SK-N-SH (cell line): ENCODE measurements at regions not wholly inside any gene's neighbourhood (a gene's known extent, or its start where the extent isn't known, plus 50 kb on each side); places are given as distances from the start of the nearest gene placed in this dataset.

Experiments used
- CTCF ChIA-PET: fragments of 300-600, 350-600 bp; formaldehyde crosslinking; extraction: SDS; loops from one replicate; lab custom pipeline; 2021; lab: Yijun Ruan, JAX
- POLR2A ChIA-PET: fragments of 350-600 bp; sonication (Branson Sonifier 250); formaldehyde crosslinking; extraction: SDS; loops from one replicate; lab custom pipeline; 2020; ENCODE audit warnings: antibody characterized with exemption, inconsistent platforms; lab: Yijun Ruan, JAX
- DNase-seq: peaks from one replicate; pipeline ENCODE4 v3.0.0; 2012
- H2AFZ ChIP-seq: fragments of 200-600 bp; sonication (generic); 2 replicates; pipeline ENCODE4 v1.8.1; 2016; ENCODE audit warnings: antibody characterized with exemption, mild to moderate bottlenecking, low read depth
- H3F3A ChIP-seq: fragments of 200-600 bp; sonication (generic); replicated peaks from 2 replicates; pipeline ENCODE3; 2016; ENCODE audit warnings: antibody characterized with exemption, mild to moderate bottlenecking; ENCODE audit not compliant: insufficient read depth
- H3K27ac ChIP-seq, 2 experiments: fragments of 200-500 bp in 1 of 2; fragments of 200-600 bp in 1 of 2; sonication (Bioruptor generic) in 1 of 2; sonication (generic), shearing (Covaris generic) in 1 of 2; 2 replicates each; pipeline versions ENCODE4 v1.5.1 to v1.6.1; 2014 to 2016; ENCODE audit warnings: low read depth in 2 of 2, inconsistent platforms in 1 of 2, low read length in 1 of 2, mild to moderate bottlenecking in 1 of 2, mixed read lengths in 1 of 2
- H3K27me3 ChIP-seq: fragments of 200-600 bp; sonication (generic), shearing (Covaris generic); 2 replicates; pipeline ENCODE4 v1.6.1; 2016; ENCODE audit warnings: mixed run types; ENCODE audit not compliant: insufficient read depth
- H3K36me3 ChIP-seq, 2 experiments: fragments of 200-500 bp in 1 of 2; fragments of 200-600 bp in 1 of 2; sonication (Bioruptor generic) in 1 of 2; sonication (generic) in 1 of 2; replicated peaks in 1 of 2; 2 replicates each; pipeline versions ENCODE3 to v1.5.1; 2014 to 2016; ENCODE audit warnings: low read length in 1 of 2, mild to moderate bottlenecking in 1 of 2; ENCODE audit not compliant: insufficient read depth in 2 of 2, control insufficient read depth in 1 of 2
- H3K4me1 ChIP-seq, 2 experiments: fragments of 200-500 bp in 1 of 2; fragments of 200-600 bp in 1 of 2; sonication (Bioruptor generic) in 1 of 2; sonication (generic), shearing (Covaris generic) in 1 of 2; 2 replicates each; pipeline versions ENCODE4 v1.5.1 to v1.6.1; 2014 to 2016; ENCODE audit warnings: low read depth in 1 of 2, low read length in 1 of 2, mixed run types in 1 of 2; ENCODE audit not compliant: insufficient read depth in 2 of 2, control insufficient read depth in 1 of 2
- H3K4me2 ChIP-seq: fragments of 200-600 bp; sonication (generic), shearing (Covaris generic); 2 replicates; pipeline ENCODE4 v1.6.1; 2017; ENCODE audit warnings: mixed run types
- H3K4me3 ChIP-seq, 2 experiments: fragments of 200-500 bp in 1 of 2; fragments of 200-600 bp in 1 of 2; sonication (Bioruptor generic) in 1 of 2; sonication (generic), shearing (Covaris generic) in 1 of 2; 2 replicates each; pipeline versions ENCODE4 v1.5.1 to v1.8.1; 2014 to 2016; ENCODE audit warnings: low read depth in 2 of 2, inconsistent platforms in 1 of 2, low read length in 1 of 2, mild to moderate bottlenecking in 1 of 2, mixed read lengths in 1 of 2, moderate library complexity in 1 of 2
- H3K79me2 ChIP-seq: fragments of 200-600 bp; sonication (generic); 2 replicates; pipeline ENCODE4 v1.8.1; 2017; ENCODE audit warnings: mild to moderate bottlenecking; ENCODE audit not compliant: insufficient read depth
- H3K9ac ChIP-seq: fragments of 200-600 bp; sonication (generic); 2 replicates; pipeline ENCODE4 v1.6.1; 2017; ENCODE audit warnings: mixed run types
- H3K9me2 ChIP-seq: fragments of 200-600 bp; sonication (generic); 2 replicates; pipeline ENCODE4 v1.6.1; 2017; ENCODE audit warnings: mixed run types
- H3K9me3 ChIP-seq: fragments of 200-600 bp; sonication (generic); 2 replicates; pipeline ENCODE4 v1.6.1; 2017; ENCODE audit warnings: mixed run types, mild to moderate bottlenecking, moderate library complexity
- H4K20me1 ChIP-seq: fragments of 200-600 bp; sonication (generic); 2 replicates; pipeline ENCODE4 v1.6.1; 2017; ENCODE audit warnings: mild to moderate bottlenecking, mixed run types; ENCODE audit not compliant: insufficient read depth
- EP300 ChIP-seq, 2 experiments: IDR thresholded peaks; 2 replicates each; pipeline versions ENCODE4 v1.4.0 to v1.6.1; 2012; ENCODE audit warnings: borderline replicate concordance in 1 of 2, low read depth in 1 of 2, low read length in 1 of 2
- EZH2phosphoT487 ChIP-seq: fragments of 200-600 bp; sonication (generic); IDR thresholded peaks from 2 replicates; pipeline ENCODE4 v1.6.1; 2017; ENCODE audit warnings: low read depth, mixed run types, mild to moderate bottlenecking, antibody characterized with exemption, moderate library complexity, borderline replicate concordance
- FOXM1 ChIP-seq: IDR thresholded peaks from 2 replicates; pipeline ENCODE4 v1.4.0; 2012; ENCODE audit warnings: low read depth, mild to moderate bottlenecking
- GATA2 ChIP-seq: sonication (generic); formaldehyde crosslinking; IDR thresholded peaks from 2 replicates; pipeline ENCODE4 v1.5.0; 2020; ENCODE audit warnings: mild to moderate bottlenecking, missing genetic modification reagents
- MAX ChIP-seq: IDR thresholded peaks from 2 replicates; pipeline ENCODE4 v1.4.0; 2012; ENCODE audit warnings: low read depth
- MEF2A ChIP-seq: IDR thresholded peaks from 2 replicates; pipeline ENCODE4 v1.4.0; 2012; ENCODE audit warnings: low read depth, borderline replicate concordance
- NRF1 ChIP-seq: IDR thresholded peaks from 2 replicates; pipeline ENCODE4 v1.6.1; 2012; ENCODE audit warnings: low read depth, mild to moderate bottlenecking, low read length
- POLR2AphosphoS5 ChIP-seq: IDR thresholded peaks from 2 replicates; pipeline ENCODE4 v1.6.1; 2012; ENCODE audit warnings: low read depth, low read length
- RFX5 ChIP-seq: IDR thresholded peaks from 2 replicates; pipeline ENCODE4 v1.6.1; 2012; ENCODE audit warnings: mild to moderate bottlenecking, improper control_type of control experiment, low read length
- RXRA ChIP-seq: IDR thresholded peaks from 2 replicates; pipeline ENCODE4 v1.4.0; 2012; ENCODE audit warnings: low read depth, mild to moderate bottlenecking, borderline replicate concordance
- SIN3A ChIP-seq: IDR thresholded peaks from 2 replicates; pipeline ENCODE4 v1.6.1; 2012; ENCODE audit warnings: low read depth, mild to moderate bottlenecking, low read length, moderate library complexity, borderline replicate concordance
- SMC3 ChIP-seq: IDR thresholded peaks from 2 replicates; pipeline ENCODE4 v1.6.1; 2012; ENCODE audit warnings: low read depth, low read length, improper control_type of control experiment
- ZBTB33 ChIP-seq: IDR thresholded peaks from 2 replicates; pipeline ENCODE4 v1.4.0; 2012; ENCODE audit warnings: low read depth, borderline replicate concordance
- WGBS: methylation state at CpG from one replicate; pipeline ENCODE4 v1.1.6; 2017; ENCODE audit warnings: low lambda C conversion rate; 5-methylcytosine and 5-hydroxymethylcytosine counted together
- TF ChIP-seq, protein P1 (sequence below): fragments of 150-350 bp; IDR thresholded peaks from 2 replicates; pipeline ENCODE4 v1.6.1; 2016; ENCODE audit warnings: mild to moderate bottlenecking, low read depth, low read length

DNA sequence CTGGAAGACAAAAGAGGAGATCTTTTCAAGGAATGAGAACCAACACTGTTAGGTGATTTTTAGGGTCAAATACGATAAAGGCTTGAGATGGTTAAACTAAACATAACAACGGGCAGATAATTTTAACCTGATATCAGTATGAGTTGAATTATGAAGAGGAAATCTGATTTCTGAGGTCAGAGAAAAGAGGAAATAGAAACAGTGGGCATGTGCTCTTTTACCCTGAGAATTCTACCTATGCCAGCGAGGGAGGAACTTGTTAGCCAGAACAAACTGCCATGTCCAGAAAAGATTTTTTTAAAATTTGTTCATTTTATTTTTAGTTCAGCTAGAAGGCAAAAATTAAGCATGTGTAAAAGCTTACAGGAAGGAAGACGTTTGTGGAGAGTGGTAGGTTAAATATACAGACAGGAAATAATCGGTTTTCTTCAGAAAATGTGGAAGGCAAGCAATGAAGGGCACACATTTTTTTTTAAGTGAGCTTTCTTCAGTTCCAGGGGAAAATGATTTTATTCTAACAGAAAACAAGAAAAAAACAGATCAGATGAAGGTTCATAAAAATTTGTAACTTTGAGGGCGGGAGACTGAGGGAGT, 1745.3 kb downstream of the MRPL39 start:
- no peaks in the 10 kb centered on the region for H3K9me2 ChIP-seq
- H3K4me2 ChIP-seq: no peak overlapping the region
- no peaks in the 10 kb centered on the region for H3F3A ChIP-seq
- no peaks in the 10 kb centered on the region for H3K4me1 ChIP-seq
- TF ChIP-seq EZH2phosphoT487 (no peak), ZBTB33 (no peak)
- H3K9ac ChIP-seq: no peak overlapping the region
- H3K79me2 ChIP-seq: no peaks in the 10 kb centered on the region
- no peak for DNase-seq
- no peaks in the 10 kb centered on the region for H3K36me3 ChIP-seq
- WGBS: 44% methylated on average over 6 of the region's 6 CpGs
- H2AFZ ChIP-seq: 0 out of 2 replicates have a peak overlapping the region, but pooled peaks have one; percentile 29
- no peaks in the 10 kb centered on the region for H4K20me1 ChIP-seq
- no peak overlapping the region for H3K27ac ChIP-seq
- H3K9me3 ChIP-seq: no peaks in the 10 kb centered on the region
- CTCF ChIA-PET: interaction anchor here (1.4 kb wide), 1 partner anchor 9 kb away, joined by 7 read pairs; no protein-coding TSS in a partner anchor
- POLR2A ChIA-PET: no interaction called here
- H3K27me3 ChIP-seq: no peaks in the 10 kb centered on the region
- no peak overlapping the region for H3K4me3 ChIP-seq

DNA sequence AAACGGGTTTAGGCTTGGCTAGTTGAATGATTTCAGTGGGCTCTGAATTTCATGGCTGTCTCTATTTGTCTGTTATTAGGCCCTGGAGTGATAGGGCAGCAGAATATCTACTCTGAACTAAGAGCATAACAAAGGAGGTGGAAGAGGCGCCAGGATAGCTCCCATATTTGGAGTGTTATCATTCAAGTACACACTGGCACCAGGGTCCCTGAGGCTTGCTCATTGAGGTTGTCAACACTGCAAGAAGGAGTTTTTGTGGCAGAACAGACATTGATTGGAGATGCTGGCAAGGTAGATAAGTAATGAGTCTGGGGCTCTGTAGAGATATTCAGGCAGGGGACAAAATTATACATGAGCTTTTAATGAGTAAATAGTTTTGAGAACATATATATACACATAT, 1748.4 kb downstream of the MRPL39 start:
- Histone ChIP-seq H3K36me3 (no peaks in the 10 kb centered on the region), H3K27me3 (no peaks in the 10 kb centered on the region), H3K4me1 (no peaks in the 10 kb centered on the region)
- CTCF ChIA-PET: no interaction called here
- TF ChIP-seq MEF2A: no peak
- no peak for TF ChIP-seq SMC3
- no peak for TF ChIP-seq EP300 (IDR thresholded peaks at IDR 0.05; ENCODE audit: borderline replicate concordance in 1 of 2, low read depth in 1 of 2, low read length in 1 of 2)
- no peak for TF ChIP-seq GATA2 (CRISPR knock-in tag)
- TF ChIP-seq NRF1: no peak
- TF ChIP-seq RFX5: no peak
- TF ChIP-seq, protein P1, sequence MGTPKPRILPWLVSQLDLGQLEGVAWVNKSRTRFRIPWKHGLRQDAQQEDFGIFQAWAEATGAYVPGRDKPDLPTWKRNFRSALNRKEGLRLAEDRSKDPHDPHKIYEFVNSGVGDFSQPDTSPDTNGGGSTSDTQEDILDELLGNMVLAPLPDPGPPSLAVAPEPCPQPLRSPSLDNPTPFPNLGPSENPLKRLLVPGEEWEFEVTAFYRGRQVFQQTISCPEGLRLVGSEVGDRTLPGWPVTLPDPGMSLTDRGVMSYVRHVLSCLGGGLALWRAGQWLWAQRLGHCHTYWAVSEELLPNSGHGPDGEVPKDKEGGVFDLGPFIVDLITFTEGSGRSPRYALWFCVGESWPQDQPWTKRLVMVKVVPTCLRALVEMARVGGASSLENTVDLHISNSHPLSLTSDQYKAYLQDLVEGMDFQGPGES: no peak
- no peak for TF ChIP-seq FOXM1
- no peak for TF ChIP-seq ZBTB33
- no peak for TF ChIP-seq RXRA
- TF ChIP-seq SIN3A: no peak
- TF ChIP-seq POLR2AphosphoS5: no peak
- no peak for TF ChIP-seq MAX
- TF ChIP-seq, all 33 proteins: peak for 0
- no peak overlapping the region for H3K4me3 ChIP-seq
- POLR2A ChIA-PET: no interaction called here
- peak; percentile 7 for DNase-seq
- H2AFZ ChIP-seq: no peak overlapping the region
- H3K79me2 ChIP-seq: no peaks in the 10 kb centered on the region
- H3K9ac ChIP-seq: no peak overlapping the region
- 62% methylated on average over 2 of the region's 2 CpGs for WGBS
- H3K4me2 ChIP-seq: no peak overlapping the region
- no peaks in the 10 kb centered on the region for H3K9me2 ChIP-seq
- no peak overlapping the region for H3K27ac ChIP-seq
- H3K9me3 ChIP-seq: no peaks in the 10 kb centered on the region
- no peaks in the 10 kb centered on the region for H4K20me1 ChIP-seq
- no peaks in the 10 kb centered on the region for H3F3A ChIP-seq
